Tibial nerve (tissue), 3 donors: ENCODE measurements at regions not wholly inside any gene's neighbourhood (a gene's known extent, or its start where the extent isn't known, plus 50 kb on each side); places are given as distances from the start of the nearest gene placed in this dataset.

Experiments
- CTCF ChIP-seq, 5 experiments: fragments of 200-600 bp in 3 of 5; fragments of 450-650 bp in 2 of 5; sonication (generic) in 3 of 5; IDR thresholded peaks; one replicate each; pipeline ENCODE4 v1.5.1; 2016 to 2019; ENCODE audit warnings: antibody characterized with exemption in 5 of 5, mild to moderate bottlenecking in 3 of 5, moderate library complexity in 2 of 5
- POLR2A ChIP-seq, 2 donors: fragments of 450-650 bp; IDR thresholded peaks; one replicate each; pipeline ENCODE4 v1.6.1; 2017; ENCODE audit warnings: antibody characterized with exemption in 2 of 2, mild to moderate bottlenecking in 2 of 2, moderate library complexity in 2 of 2

- no peak for TF ChIP-seq CTCF (IDR thresholded peaks at IDR 0.05)
- no peak for TF ChIP-seq POLR2A (IDR thresholded peaks at IDR 0.05)
These were observed 143.5 kb upstream of the MAMLD1 start for GRCh38 chrX:150219374-150220185.
